Erythroblast (primary cell): ENCODE measurements at regions not wholly inside any gene's neighbourhood (a gene's known extent, or its start where the extent isn't known, plus 50 kb on each side); places are given as distances from the start of the nearest gene placed in this dataset.

Experiments used
- GATA1 ChIP-seq: IDR thresholded peaks from 2 replicates; pipeline ENCODE4 v1.6.1; 2011; ENCODE audit warnings: low read depth, mild to moderate bottlenecking, control low read depth, low read length, moderate library complexity
- POLR2A ChIP-seq: IDR thresholded peaks from 2 replicates; pipeline ENCODE4 v1.6.1; 2011; ENCODE audit warnings: mild to moderate bottlenecking, low read length

DNA sequence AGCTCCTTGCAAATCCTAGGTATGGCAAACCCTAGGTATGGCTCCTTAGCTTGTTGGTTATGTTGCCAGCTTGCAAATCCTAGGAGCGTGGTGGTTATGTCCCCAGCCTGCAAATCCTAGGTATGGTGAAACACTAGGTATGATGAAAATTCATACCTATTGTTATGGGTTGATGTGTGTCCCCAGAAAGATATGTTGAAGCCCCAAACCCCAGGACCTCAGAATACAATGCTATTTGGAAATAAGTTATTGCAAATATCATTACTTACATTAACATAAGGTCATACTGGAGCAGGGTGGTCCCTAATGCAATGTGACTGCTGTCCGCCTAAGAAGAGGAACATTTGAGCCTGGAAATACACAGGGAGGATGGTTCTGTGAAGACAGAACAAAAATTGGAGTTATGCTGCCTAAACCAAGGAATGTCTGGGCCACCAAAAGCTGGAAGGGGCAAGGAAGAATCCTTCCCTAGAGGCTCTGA is 220.8 kb downstream of the MYCN start:
- TF ChIP-seq POLR2A (no peak), GATA1 (no peak)
